Activated CD8-positive, alpha-beta memory T cell treated with anti-CD3 and anti-CD28 coated beads for 24 hours (primary cell): ENCODE measurements at regions not wholly inside any gene's neighbourhood (a gene's known extent, or its start where the extent isn't known, plus 50 kb on each side); places are given as distances from the start of the nearest gene placed in this dataset.

Experiments used
- DNase-seq: peaks from one replicate; pipeline ENCODE4 v3.0.0-alpha.2; 2020

GRCh38 chr4:81990898-81991297 is 382.9 kb downstream of the HNRNPD start:
- no peak for DNase-seq

- no peak for DNase-seq
These were observed 383.6 kb downstream of the HNRNPD start for GRCh38 chr4:81990211-81990610.

- DNase-seq, result no peak
These were observed 384.6 kb downstream of the HNRNPD start for GRCh38 chr4:81989202-81989601.

- no peak for DNase-seq
These were observed 385.6 kb downstream of the HNRNPD start for GRCh38 chr4:81988178-81988577.

GRCh38 chr4:81984746-81985145 is 389.0 kb downstream of the HNRNPD start:
- no peak for DNase-seq

- DNase-seq, result no peak
These were observed 390.8 kb downstream of the HNRNPD start for GRCh38 chr4:81982846-81983540.

GRCh38 chr4:81981218-81981617 is 392.6 kb downstream of the HNRNPD start:
- DNase-seq, result no peak

- DNase-seq, result no peak
These were observed 399.3 kb downstream of the HNRNPD start for GRCh38 chr4:81974523-81974922.

- no peak for DNase-seq
These were observed 402.0 kb downstream of the HNRNPD start for GRCh38 chr4:81971637-81972381.

GRCh38 chr4:81971061-81971460 is 402.7 kb downstream of the HNRNPD start:
- no peak for DNase-seq

- no peak for DNase-seq
These were observed 403.3 kb downstream of the HNRNPD start for GRCh38 chr4:81970454-81970853.

GRCh38 chr4:81966676-81967075 is 407.1 kb downstream of the HNRNPD start:
- no peak for DNase-seq

GRCh38 chr4:81965911-81966310 is 407.9 kb downstream of the HNRNPD start:
- DNase-seq, result no peak

- no peak for DNase-seq
These were observed 408.3 kb downstream of the HNRNPD start for GRCh38 chr4:81965454-81965853.

GRCh38 chr4:81963763-81964020 is 410.1 kb downstream of the HNRNPD start:
- DNase-seq, result no peak

- no peak for DNase-seq
These were observed 410.6 kb downstream of the HNRNPD start for GRCh38 chr4:81963015-81963762.

GRCh38 chr4:81960961-81961360 is 412.8 kb downstream of the HNRNPD start:
- DNase-seq, result no peak

- no peak for DNase-seq
These were observed 419.5 kb downstream of the HNRNPD start for GRCh38 chr4:81954271-81954670.

- DNase-seq, result no peak
These were observed 421.8 kb downstream of the HNRNPD start for GRCh38 chr4:81951891-81952455.

- DNase-seq, result no peak
These were observed 426.8 kb downstream of the HNRNPD start for GRCh38 chr4:81946996-81947395.

- no peak for DNase-seq
These were observed 443.1 kb downstream of the HNRNPD start for GRCh38 chr4:81930506-81931238.

GRCh38 chr4:81923140-81923539 is 450.7 kb downstream of the HNRNPD start:
- DNase-seq, result no peak

GRCh38 chr4:81922313-81922712 is 450.6 kb upstream of the RASGEF1B start:
- no peak for DNase-seq
